ENCODE measurements at regions not wholly inside any gene's neighbourhood (a gene's known extent, or its start where the extent isn't known, plus 50 kb on each side); places are given as distances from the start of the nearest gene placed in this dataset.
"Not testable (repeated sequence)": the region's sequence is repeated elsewhere in the genome, so short reads cannot be mapped to it uniquely, and the experiment has no call there.

GRCh38 chr3:110293660-110294059 is 778.0 kb upstream of the NECTIN3 start:
- DNase-seq (ENCODE audit: extremely low read depth, low read depth): no peak

GRCh38 chr3:110296885-110297284 is 774.7 kb upstream of the NECTIN3 start:
- no peak for DNase-seq (ENCODE audit: extremely low read depth, low read depth)

GRCh38 chr3:110301781-110302180 is 769.8 kb upstream of the NECTIN3 start:
- no peak for DNase-seq (ENCODE audit: extremely low read depth, low read depth)

- no peak for DNase-seq (ENCODE audit: extremely low read depth, low read depth)
Measured at GRCh38 chr3:110307065-110307809, 764.4 kb upstream of the NECTIN3 start.

- no peak for DNase-seq (ENCODE audit: extremely low read depth, low read depth)
Measured at GRCh38 chr3:110311541-110311940, 760.1 kb upstream of the NECTIN3 start.

GRCh38 chr3:110314512-110315114 is 757.0 kb upstream of the NECTIN3 start:
- DNase-seq (ENCODE audit: extremely low read depth, low read depth): peak; percentile 37

- DNase-seq (ENCODE audit: extremely low read depth, low read depth): no peak
Measured at GRCh38 chr3:110318108-110318507, 753.5 kb upstream of the NECTIN3 start.

- no peak for DNase-seq (ENCODE audit: extremely low read depth, low read depth)
Measured at GRCh38 chr3:110323349-110323748, 748.3 kb upstream of the NECTIN3 start.

GRCh38 chr3:110324171-110324705 is 747.4 kb upstream of the NECTIN3 start:
- no peak for DNase-seq (ENCODE audit: extremely low read depth, low read depth)

- DNase-seq (ENCODE audit: extremely low read depth, low read depth): no peak
Measured at GRCh38 chr3:110327870-110328269, 743.7 kb upstream of the NECTIN3 start.

GRCh38 chr3:110331562-110331961 is 740.1 kb upstream of the NECTIN3 start:
- not testable (repeated sequence) for DNase-seq (ENCODE audit: extremely low read depth, low read depth)

GRCh38 chr3:110332629-110333028 is 739.0 kb upstream of the NECTIN3 start:
- no peak for DNase-seq (ENCODE audit: extremely low read depth, low read depth)

- DNase-seq (ENCODE audit: extremely low read depth, low read depth): no peak
Measured at GRCh38 chr3:110341047-110341446, 730.6 kb upstream of the NECTIN3 start.

- DNase-seq (ENCODE audit: extremely low read depth, low read depth): no peak
Measured at GRCh38 chr3:110343376-110343775, 728.2 kb upstream of the NECTIN3 start.

- DNase-seq (ENCODE audit: extremely low read depth, low read depth): no peak
Measured at GRCh38 chr3:110343945-110344344, 727.7 kb upstream of the NECTIN3 start.

GRCh38 chr3:110344487-110344886 is 727.1 kb upstream of the NECTIN3 start:
- no peak for DNase-seq (ENCODE audit: extremely low read depth, low read depth)

- no peak for DNase-seq (ENCODE audit: extremely low read depth, low read depth)
Measured at GRCh38 chr3:110344897-110345767, 726.5 kb upstream of the NECTIN3 start.

- no peak for DNase-seq (ENCODE audit: extremely low read depth, low read depth)
Measured at GRCh38 chr3:110349295-110349694, 722.3 kb upstream of the NECTIN3 start.

GRCh38 chr3:110352841-110353604 is 718.6 kb upstream of the NECTIN3 start:
- DNase-seq (ENCODE audit: extremely low read depth, low read depth): no peak

- DNase-seq (ENCODE audit: extremely low read depth, low read depth): no peak
Measured at GRCh38 chr3:110362751-110363150, 708.9 kb upstream of the NECTIN3 start.
